Activated CD4-positive, alpha-beta T cell treated with anti-CD3 and anti-CD28 coated beads, Interleukin-2, amount 10 ng/mL, durations not matched to agents 7 days and 5 days (primary cell): ENCODE measurements at regions not wholly inside any gene's neighbourhood (a gene's known extent, or its start where the extent isn't known, plus 50 kb on each side); places are given as distances from the start of the nearest gene placed in this dataset.
A peak's percentile ranks its signal among the peaks of the same experiment; 100 is the strongest.

Source experiments
- CTCF ChIA-PET: fragments of 350-600 bp; sonication (Branson Sonifier 250); formaldehyde crosslinking; loops from one replicate; lab custom pipeline; 2021; ENCODE audit warnings: antibody characterized with exemption; lab: Charles Lee
- POLR2A ChIA-PET: fragments of 350-600 bp; sonication (Branson Sonifier 250); formaldehyde crosslinking; loops from one replicate; lab custom pipeline; 2021; ENCODE audit warnings: antibody characterized with exemption; lab: Charles Lee
- DNase-seq: peaks from one replicate; pipeline ENCODE4 v3.0.0-alpha.2; 2020
- H3K27ac Mint-ChIP-seq: one replicate; pipeline ENCODE4 v1.8.0; 2021; ENCODE audit warnings: mild to moderate bottlenecking, moderate library complexity, mixed read lengths
- H3K27me3 Mint-ChIP-seq: one replicate; pipeline ENCODE4 v1.8.0; 2021; ENCODE audit warnings: mixed read lengths
- H3K36me3 Mint-ChIP-seq: one replicate; pipeline ENCODE4 v1.8.0; 2021; ENCODE audit warnings: low read depth, mixed read lengths
- H3K4me1 Mint-ChIP-seq: one replicate; pipeline ENCODE4 v1.8.0; 2021; ENCODE audit warnings: mixed read lengths
- H3K4me3 Mint-ChIP-seq: one replicate; pipeline ENCODE4 v1.8.0; 2021; ENCODE audit warnings: mild to moderate bottlenecking, moderate library complexity, mixed read lengths
- H3K9me3 Mint-ChIP-seq: one replicate; pipeline ENCODE4 v1.8.0; 2021; ENCODE audit warnings: mixed read lengths

- Mint-ChIP-seq H3K9me3 (no peaks in the 10 kb centered on the region), H3K27ac (peak overlapping the region; percentile 96), H3K27me3 (no peaks in the 10 kb centered on the region), H3K36me3 (peaks cover 93% of the 10 kb centered on the region), H3K4me1 (peaks cover 63% of the 10 kb centered on the region), H3K4me3 (peak overlapping the region; percentile 85)
- POLR2A ChIA-PET: interaction anchor here (0.6 kb wide), 1 partner anchor 9 kb away, joined by 4 read pairs; no protein-coding TSS in a partner anchor
- CTCF ChIA-PET: interaction anchor here (1.4 to 5.0 kb wide), 3 partner anchors 21 to 65 kb away, joined by 4 to 18 read pairs (median 5); no protein-coding TSS in a partner anchor
- no peak for DNase-seq
These were observed 83.7 kb downstream of the DAD1 start for GRCh38 chr14:22505309-22505696.

- ChIA-PET POLR2A (interaction anchor here (0.7 kb wide), 1 partner anchor 514 kb away, joined by 3 read pairs; no protein-coding TSS in a partner anchor), CTCF (no interaction called here)
- H3K27me3 Mint-ChIP-seq: no peaks in the 10 kb centered on the region
- no peaks in the 10 kb centered on the region for H3K9me3 Mint-ChIP-seq
- peaks cover 55% of the 10 kb centered on the region for H3K4me1 Mint-ChIP-seq
- peaks cover 93% of the 10 kb centered on the region for H3K36me3 Mint-ChIP-seq
- peak overlapping the region; percentile 85 for H3K4me3 Mint-ChIP-seq
- DNase-seq: no peak
- peak overlapping the region; percentile 88 for H3K27ac Mint-ChIP-seq
These were observed 86.5 kb downstream of the DAD1 start for GRCh38 chr14:22502551-22502950.

GRCh38 chr14:22502007-22502406, 87.0 kb downstream of the DAD1 start:
- peaks cover 54% of the 10 kb centered on the region for H3K4me1 Mint-ChIP-seq
- H3K36me3 Mint-ChIP-seq: peaks cover 93% of the 10 kb centered on the region
- H3K27ac Mint-ChIP-seq: peak overlapping the region; percentile 88
- POLR2A ChIA-PET: interaction anchor here (0.7 kb wide), 1 partner anchor 514 kb away, joined by 3 read pairs; no protein-coding TSS in a partner anchor
- H3K27me3 Mint-ChIP-seq: no peaks in the 10 kb centered on the region
- peak overlapping the region; percentile 85 for H3K4me3 Mint-ChIP-seq
- CTCF ChIA-PET: interaction anchor here (0.8 to 1.3 kb wide), 2 partner anchors 18 to 54 kb away, joined by 3 read pairs; no protein-coding TSS in a partner anchor
- no peak for DNase-seq
- no peaks in the 10 kb centered on the region for H3K9me3 Mint-ChIP-seq

GRCh38 chr14:22500954-22501726, 87.9 kb downstream of the DAD1 start:
- Mint-ChIP-seq H3K27ac (peak overlapping the region; percentile 88), H3K36me3 (peaks cover 93% of the 10 kb centered on the region), H3K27me3 (no peaks in the 10 kb centered on the region), H3K4me3 (peak overlapping the region; percentile 85), H3K4me1 (peaks cover 47% of the 10 kb centered on the region), H3K9me3 (no peaks in the 10 kb centered on the region)
- POLR2A ChIA-PET: interaction anchor here (0.6 to 2.1 kb wide), 6 partner anchors 10 to 777 kb away, joined by 3 to 6 read pairs (median 4); no protein-coding TSS in a partner anchor
- CTCF ChIA-PET: interaction anchor here (0.6 to 1.3 kb wide), 5 partner anchors 19 to 512 kb away, joined by 3 to 4 read pairs (median 3); no protein-coding TSS in a partner anchor
- DNase-seq: peak; percentile 49

- H3K27me3 Mint-ChIP-seq: no peaks in the 10 kb centered on the region
- H3K27ac Mint-ChIP-seq: peak overlapping the region; percentile 88
- peaks cover 41% of the 10 kb centered on the region for H3K4me1 Mint-ChIP-seq
- ChIA-PET POLR2A (interaction anchor here (0.6 to 2.1 kb wide), 5 partner anchors 10 to 651 kb away, joined by 3 to 6 read pairs (median 4); no protein-coding TSS in a partner anchor), CTCF (interaction anchor here (0.6 to 1.6 kb wide), 6 partner anchors 13 to 511 kb away, joined by 3 to 4 read pairs (median 3); no protein-coding TSS in a partner anchor)
- no peaks in the 10 kb centered on the region for H3K9me3 Mint-ChIP-seq
- peaks cover 93% of the 10 kb centered on the region for H3K36me3 Mint-ChIP-seq
- peak overlapping the region; percentile 85 for H3K4me3 Mint-ChIP-seq
- no peak for DNase-seq
These were observed 88.5 kb downstream of the DAD1 start for GRCh38 chr14:22500525-22500924.

- POLR2A ChIA-PET: no interaction called here
- Mint-ChIP-seq H3K4me1 (peaks cover 33% of the 10 kb centered on the region), H3K27ac (peak overlapping the region; percentile 88), H3K27me3 (no peaks in the 10 kb centered on the region), H3K4me3 (peak overlapping the region; percentile 85), H3K9me3 (no peaks in the 10 kb centered on the region), H3K36me3 (peaks cover 100% of the 10 kb centered on the region)
- CTCF ChIA-PET: interaction anchor here (0.7 to 2.1 kb wide), 4 partner anchors 19 to 60 kb away, joined by 3 to 9 read pairs (median 4); no protein-coding TSS in a partner anchor
- no peak for DNase-seq
These were observed 91.3 kb downstream of the DAD1 start for GRCh38 chr14:22497671-22498093.

- Mint-ChIP-seq H3K9me3 (no peaks in the 10 kb centered on the region), H3K36me3 (peaks cover 99% of the 10 kb centered on the region), H3K27ac (peak overlapping the region; percentile 88), H3K4me1 (peaks cover 31% of the 10 kb centered on the region), H3K4me3 (peak overlapping the region; percentile 85), H3K27me3 (no peaks in the 10 kb centered on the region)
- ChIA-PET CTCF (interaction anchor here (0.7 to 2.1 kb wide), 4 partner anchors 20 to 61 kb away, joined by 3 to 9 read pairs (median 4); no protein-coding TSS in a partner anchor), POLR2A (no interaction called here)
- DNase-seq: no peak
These were observed 91.9 kb downstream of the DAD1 start for GRCh38 chr14:22497144-22497423.

- no peaks in the 10 kb centered on the region for H3K27me3 Mint-ChIP-seq
- peaks cover 99% of the 10 kb centered on the region for H3K36me3 Mint-ChIP-seq
- ChIA-PET CTCF (no interaction called here), POLR2A (no interaction called here)
- no peaks in the 10 kb centered on the region for H3K9me3 Mint-ChIP-seq
- peaks cover 33% of the 10 kb centered on the region for H3K4me1 Mint-ChIP-seq
- peak overlapping the region; percentile 88 for H3K27ac Mint-ChIP-seq
- DNase-seq: no peak
- H3K4me3 Mint-ChIP-seq: peak overlapping the region; percentile 85
These were observed 94.4 kb downstream of the DAD1 start for GRCh38 chr14:22494486-22495135.

- ChIA-PET CTCF (no interaction called here), POLR2A (no interaction called here)
- Mint-ChIP-seq H3K4me1 (peaks cover 26% of the 10 kb centered on the region), H3K27me3 (no peaks in the 10 kb centered on the region), H3K4me3 (peak overlapping the region; percentile 85), H3K36me3 (peaks cover 98% of the 10 kb centered on the region), H3K27ac (peak overlapping the region; percentile 88), H3K9me3 (no peaks in the 10 kb centered on the region)
- DNase-seq: no peak
These were observed 95.3 kb downstream of the DAD1 start for GRCh38 chr14:22493753-22494152.

- POLR2A ChIA-PET: interaction anchor here (0.7 kb wide), 1 partner anchor 573 kb away, joined by 3 read pairs; no protein-coding TSS in a partner anchor
- H3K27ac Mint-ChIP-seq: peak overlapping the region; percentile 88
- H3K4me1 Mint-ChIP-seq: peaks cover 29% of the 10 kb centered on the region
- H3K27me3 Mint-ChIP-seq: no peaks in the 10 kb centered on the region
- H3K4me3 Mint-ChIP-seq: peak overlapping the region; percentile 85
- H3K36me3 Mint-ChIP-seq: peaks cover 97% of the 10 kb centered on the region
- no peak for DNase-seq
- CTCF ChIA-PET: interaction anchor here (0.5 to 1.7 kb wide), 4 partner anchors 48 to 1061 kb away, joined by 3 to 4 read pairs (median 4); no protein-coding TSS in a partner anchor
- H3K9me3 Mint-ChIP-seq: no peaks in the 10 kb centered on the region
These were observed 96.1 kb downstream of the DAD1 start for GRCh38 chr14:22492622-22493542.

GRCh38 chr14:22491683-22492621, 97.1 kb downstream of the DAD1 start:
- DNase-seq: no peak
- H3K27ac Mint-ChIP-seq: peak overlapping the region; percentile 88
- CTCF ChIA-PET: interaction anchor here (0.9 to 1.7 kb wide), 3 partner anchors 49 to 78 kb away, joined by 3 to 4 read pairs (median 4); no protein-coding TSS in a partner anchor
- H3K27me3 Mint-ChIP-seq: no peaks in the 10 kb centered on the region
- H3K4me1 Mint-ChIP-seq: peaks cover 21% of the 10 kb centered on the region
- no peaks in the 10 kb centered on the region for H3K9me3 Mint-ChIP-seq
- POLR2A ChIA-PET: interaction anchor here (0.7 kb wide), 1 partner anchor 572 kb away, joined by 3 read pairs; no protein-coding TSS in a partner anchor
- peaks cover 97% of the 10 kb centered on the region for H3K36me3 Mint-ChIP-seq
- peak overlapping the region; percentile 85 for H3K4me3 Mint-ChIP-seq
